DOHH2 (cell line): ENCODE measurements at regions not wholly inside any gene's neighbourhood (a gene's known extent, or its start where the extent isn't known, plus 50 kb on each side); places are given as distances from the start of the nearest gene placed in this dataset.

Experiments used
- H3F3A ChIP-seq: fragments of 200-600 bp; sonication (generic), shearing (Covaris generic); 2 replicates; pipeline ENCODE4 v1.6.0; 2016; ENCODE audit warnings: antibody characterized with exemption, mild to moderate bottlenecking; ENCODE audit not compliant: control insufficient read depth, insufficient read depth
- H3K27ac ChIP-seq: fragments of 200-600 bp; sonication (generic); 2 replicates; pipeline ENCODE4 v1.5.1; 2014; ENCODE audit warnings: low read depth, mild to moderate bottlenecking, low read length, moderate library complexity
- H3K27me3 ChIP-seq: fragments of 200-600 bp; sonication (generic); 2 replicates; pipeline ENCODE4 v1.6.1; 2014; ENCODE audit warnings: mild to moderate bottlenecking, low read length, mixed read lengths; ENCODE audit not compliant: control insufficient read depth
- H3K36me3 ChIP-seq: fragments of 200-600 bp; sonication (generic); 2 replicates; pipeline ENCODE4 v1.6.1; 2014; ENCODE audit warnings: mild to moderate bottlenecking, low read length, moderate library complexity, mixed read lengths; ENCODE audit not compliant: control insufficient read depth
- H3K4me1 ChIP-seq: fragments of 200-600 bp; sonication (generic); 2 replicates; pipeline ENCODE4 v1.6.1; 2014; ENCODE audit warnings: mild to moderate bottlenecking, low read length, mixed read lengths; ENCODE audit not compliant: control insufficient read depth
- H3K4me2 ChIP-seq: fragments of 200-600 bp; sonication (generic); 2 replicates; pipeline ENCODE4 v1.6.0; 2014; ENCODE audit warnings: mild to moderate bottlenecking, low read length, moderate library complexity
- H3K4me3 ChIP-seq: fragments of 200-600 bp; sonication (generic); 2 replicates; pipeline ENCODE4 v1.5.1; 2014; ENCODE audit warnings: mild to moderate bottlenecking, low read length, mixed read lengths
- H3K79me2 ChIP-seq: fragments of 200-600 bp; sonication (generic); 2 replicates; pipeline ENCODE4 v1.6.1; 2014; ENCODE audit warnings: mild to moderate bottlenecking, low read length, mixed read lengths; ENCODE audit not compliant: control insufficient read depth
- H3K9me2 ChIP-seq: fragments of 200-600 bp; sonication (generic); replicated peaks from 2 replicates; pipeline ENCODE4 v1.6.1; 2014; ENCODE audit warnings: mild to moderate bottlenecking, low read length, mixed read lengths; ENCODE audit not compliant: control insufficient read depth
- H3K9me3 ChIP-seq: fragments of 200-600 bp; sonication (generic); 2 replicates; pipeline ENCODE4 v1.6.1; 2014; ENCODE audit warnings: antibody characterized with exemption, low read length, mixed read lengths; ENCODE audit not compliant: control insufficient read depth, insufficient read depth
- H4K20me1 ChIP-seq: fragments of 200-600 bp; sonication (generic); 2 replicates; pipeline ENCODE4 v1.6.0; 2014; ENCODE audit warnings: low read depth, mild to moderate bottlenecking, antibody characterized with exemption, low read length, moderate library complexity; ENCODE audit not compliant: control insufficient read depth, insufficient read depth
- EZH2phosphoT487 ChIP-seq: fragments of 200-600 bp; sonication (generic); IDR thresholded peaks from 2 replicates; pipeline ENCODE4 v1.6.1; 2017; ENCODE audit warnings: borderline replicate concordance, mild to moderate bottlenecking, antibody characterized with exemption, low read length, moderate library complexity, mixed read lengths
- TF ChIP-seq, protein P1 (sequence below): fragments of 200-600 bp; sonication (generic); IDR thresholded peaks from one replicate; pipeline ENCODE4 v1.5.1; 2014; ENCODE audit warnings: antibody characterized with exemption, mild to moderate bottlenecking, low read depth, low read length; ENCODE audit not compliant: poor library complexity, severe bottlenecking

DNA sequence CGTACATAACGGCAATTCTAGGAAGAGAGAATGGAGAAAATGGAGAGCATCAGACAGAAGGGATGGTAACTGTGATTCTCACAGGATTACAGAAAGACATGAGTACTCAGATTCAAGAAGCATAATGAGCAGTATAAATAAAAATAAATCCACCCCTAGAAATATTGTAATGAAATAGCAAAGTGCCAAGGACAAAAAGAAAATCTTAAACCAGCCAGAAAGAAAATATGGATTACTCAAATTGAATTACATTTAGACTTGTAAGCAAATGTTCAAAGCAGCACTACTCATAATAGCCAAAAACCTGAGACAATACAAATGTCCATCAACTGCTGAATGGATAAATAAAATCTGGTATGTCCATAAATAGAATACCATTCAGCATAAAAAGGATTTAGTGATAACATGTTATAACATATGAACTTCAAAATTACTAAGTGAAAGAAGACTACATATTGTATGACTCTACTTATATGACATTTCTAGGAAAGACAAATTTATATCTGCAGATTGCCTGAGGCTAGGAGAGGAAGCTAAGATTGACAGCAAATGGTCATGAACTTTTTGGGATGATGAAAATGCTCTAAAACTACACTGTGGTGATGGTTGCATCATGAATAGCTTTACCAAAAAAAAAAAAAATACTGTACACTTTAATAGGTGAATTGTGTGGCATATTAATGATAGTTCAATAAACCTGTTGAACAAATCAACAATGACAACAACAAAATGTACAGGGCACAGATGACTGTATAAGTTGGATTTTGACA lies 63.4 kb upstream of the SPTBN1 start:
- Histone ChIP-seq H3K9me3 (no peaks in the 10 kb centered on the region), H3K27me3 (no peaks in the 10 kb centered on the region), H3K9me2 (no peaks in the 10 kb centered on the region), H3K4me3 (no peak overlapping the region), H3K27ac (no peak overlapping the region), H4K20me1 (no peaks in the 10 kb centered on the region), H3K4me1 (peaks cover 12% of the 10 kb centered on the region), H3K36me3 (no peaks in the 10 kb centered on the region), H3K4me2 (no peak overlapping the region), H3K79me2 (no peaks in the 10 kb centered on the region), H3F3A (no peaks in the 10 kb centered on the region)
- TF ChIP-seq, protein P1, sequence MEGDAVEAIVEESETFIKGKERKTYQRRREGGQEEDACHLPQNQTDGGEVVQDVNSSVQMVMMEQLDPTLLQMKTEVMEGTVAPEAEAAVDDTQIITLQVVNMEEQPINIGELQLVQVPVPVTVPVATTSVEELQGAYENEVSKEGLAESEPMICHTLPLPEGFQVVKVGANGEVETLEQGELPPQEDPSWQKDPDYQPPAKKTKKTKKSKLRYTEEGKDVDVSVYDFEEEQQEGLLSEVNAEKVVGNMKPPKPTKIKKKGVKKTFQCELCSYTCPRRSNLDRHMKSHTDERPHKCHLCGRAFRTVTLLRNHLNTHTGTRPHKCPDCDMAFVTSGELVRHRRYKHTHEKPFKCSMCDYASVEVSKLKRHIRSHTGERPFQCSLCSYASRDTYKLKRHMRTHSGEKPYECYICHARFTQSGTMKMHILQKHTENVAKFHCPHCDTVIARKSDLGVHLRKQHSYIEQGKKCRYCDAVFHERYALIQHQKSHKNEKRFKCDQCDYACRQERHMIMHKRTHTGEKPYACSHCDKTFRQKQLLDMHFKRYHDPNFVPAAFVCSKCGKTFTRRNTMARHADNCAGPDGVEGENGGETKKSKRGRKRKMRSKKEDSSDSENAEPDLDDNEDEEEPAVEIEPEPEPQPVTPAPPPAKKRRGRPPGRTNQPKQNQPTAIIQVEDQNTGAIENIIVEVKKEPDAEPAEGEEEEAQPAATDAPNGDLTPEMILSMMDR = no peak
- TF ChIP-seq EZH2phosphoT487 = no peak

DNA sequence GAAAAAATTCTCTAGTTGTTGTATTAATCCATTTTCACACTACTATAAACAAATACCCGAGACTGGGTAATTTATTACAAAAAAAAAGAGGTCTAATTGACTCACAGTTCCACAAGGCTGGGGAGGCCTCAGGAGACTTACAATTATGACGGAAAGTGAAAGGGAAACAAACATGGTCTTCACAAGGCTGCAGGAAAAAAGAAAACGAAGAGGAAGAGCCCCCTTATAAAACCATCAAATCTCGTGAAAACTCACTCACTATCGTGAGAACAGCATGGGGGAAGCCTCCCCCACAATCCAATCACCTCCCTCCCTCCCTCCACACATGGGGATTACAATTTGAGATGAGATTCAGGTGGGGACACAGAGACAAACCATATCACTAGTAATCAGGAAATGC lies 61.7 kb upstream of the SPTBN1 start:
- Histone ChIP-seq H3K27ac (no peak overlapping the region), H3K9me2 (no peaks in the 10 kb centered on the region), H3K4me1 (peaks cover 12% of the 10 kb centered on the region), H3K36me3 (no peaks in the 10 kb centered on the region), H3K79me2 (no peaks in the 10 kb centered on the region), H3K4me3 (no peak overlapping the region), H3K27me3 (no peaks in the 10 kb centered on the region), H4K20me1 (no peaks in the 10 kb centered on the region), H3K9me3 (no peaks in the 10 kb centered on the region), H3F3A (no peaks in the 10 kb centered on the region), H3K4me2 (peak overlapping the region; percentile 6; the same call in 1 of the 2 replicates)
- TF ChIP-seq EZH2phosphoT487 = no peak
- TF ChIP-seq, protein P1 = no peak

DNA sequence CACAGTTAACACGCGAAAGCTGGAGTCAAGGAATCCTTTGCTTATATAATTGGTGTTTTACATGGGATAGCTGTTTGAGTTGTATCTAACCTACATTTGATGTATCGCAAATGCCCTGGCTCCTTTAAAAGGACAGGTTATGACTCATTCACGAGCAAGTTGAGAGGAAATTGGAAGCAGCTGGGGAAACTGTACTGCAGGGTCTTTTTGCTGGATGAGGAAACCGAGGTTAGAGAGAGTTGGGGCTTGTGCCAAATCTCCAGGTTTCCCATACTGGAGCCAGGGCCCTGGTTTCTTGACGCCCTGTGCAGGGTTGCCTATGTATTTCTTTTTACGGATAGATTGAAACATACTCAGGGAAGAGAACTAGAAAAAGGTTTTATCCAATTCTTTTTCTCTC lies 60.0 kb upstream of the SPTBN1 start:
- Histone ChIP-seq H4K20me1 (no peaks in the 10 kb centered on the region), H3K27me3 (no peaks in the 10 kb centered on the region), H3K36me3 (no peaks in the 10 kb centered on the region), H3K4me2 (no peak overlapping the region), H3K79me2 (no peaks in the 10 kb centered on the region), H3F3A (no peaks in the 10 kb centered on the region), H3K4me1 (peaks cover 12% of the 10 kb centered on the region), H3K9me3 (no peaks in the 10 kb centered on the region), H3K4me3 (no peak overlapping the region), H3K27ac (no peak overlapping the region), H3K9me2 (no peaks in the 10 kb centered on the region)
- no peak for TF ChIP-seq EZH2phosphoT487
- TF ChIP-seq, protein P1 = no peak
